ENCODE measurements at regions not wholly inside any gene's neighbourhood (a gene's known extent, or its start where the extent isn't known, plus 50 kb on each side); places are given as distances from the start of the nearest gene placed in this dataset.
"Not testable (repeated sequence)": the region's sequence is repeated elsewhere in the genome, so short reads cannot be mapped to it uniquely, and the experiment has no call there.

GRCh38 chr9:97248252-97248651, 59.2 kb upstream of the CCDC180 start:
- H3K4me3 ChIP-seq (ENCODE audit: low read depth, low read length); DNase-seq (ENCODE audit: low read depth, low spot score); POLR2A ChIA-PET: not testable (repeated sequence)
- CTCF ChIA-PET: interaction anchor here (1.1 kb wide), 1 partner anchor 10 kb away, joined by 3 read pairs; no protein-coding TSS in a partner anchor

- POLR2A ChIA-PET: no interaction called here
- CTCF ChIA-PET: interaction anchor here (1.3 kb wide), 1 partner anchor 387 kb away, joined by 3 read pairs; no protein-coding TSS in a partner anchor
- H3K4me3 ChIP-seq (ENCODE audit: low read depth, low read length): no peak overlapping the region
- no peak for DNase-seq (ENCODE audit: low read depth, low spot score)
- no peak for TF ChIP-seq CTCF (IDR thresholded peaks at IDR 0.05; ENCODE audit: insufficient read depth, low read length, missing control alignments)
Observed at GRCh38 chr9:97243606-97244005, 63.9 kb upstream of the CCDC180 start.

- POLR2A ChIA-PET; DNase-seq (ENCODE audit: low read depth, low spot score); H3K4me3 ChIP-seq (ENCODE audit: low read depth, low read length); CTCF ChIA-PET: not testable (repeated sequence)
Observed at GRCh38 chr9:97241430-97241829, 66.0 kb upstream of the CCDC180 start.

DNA sequence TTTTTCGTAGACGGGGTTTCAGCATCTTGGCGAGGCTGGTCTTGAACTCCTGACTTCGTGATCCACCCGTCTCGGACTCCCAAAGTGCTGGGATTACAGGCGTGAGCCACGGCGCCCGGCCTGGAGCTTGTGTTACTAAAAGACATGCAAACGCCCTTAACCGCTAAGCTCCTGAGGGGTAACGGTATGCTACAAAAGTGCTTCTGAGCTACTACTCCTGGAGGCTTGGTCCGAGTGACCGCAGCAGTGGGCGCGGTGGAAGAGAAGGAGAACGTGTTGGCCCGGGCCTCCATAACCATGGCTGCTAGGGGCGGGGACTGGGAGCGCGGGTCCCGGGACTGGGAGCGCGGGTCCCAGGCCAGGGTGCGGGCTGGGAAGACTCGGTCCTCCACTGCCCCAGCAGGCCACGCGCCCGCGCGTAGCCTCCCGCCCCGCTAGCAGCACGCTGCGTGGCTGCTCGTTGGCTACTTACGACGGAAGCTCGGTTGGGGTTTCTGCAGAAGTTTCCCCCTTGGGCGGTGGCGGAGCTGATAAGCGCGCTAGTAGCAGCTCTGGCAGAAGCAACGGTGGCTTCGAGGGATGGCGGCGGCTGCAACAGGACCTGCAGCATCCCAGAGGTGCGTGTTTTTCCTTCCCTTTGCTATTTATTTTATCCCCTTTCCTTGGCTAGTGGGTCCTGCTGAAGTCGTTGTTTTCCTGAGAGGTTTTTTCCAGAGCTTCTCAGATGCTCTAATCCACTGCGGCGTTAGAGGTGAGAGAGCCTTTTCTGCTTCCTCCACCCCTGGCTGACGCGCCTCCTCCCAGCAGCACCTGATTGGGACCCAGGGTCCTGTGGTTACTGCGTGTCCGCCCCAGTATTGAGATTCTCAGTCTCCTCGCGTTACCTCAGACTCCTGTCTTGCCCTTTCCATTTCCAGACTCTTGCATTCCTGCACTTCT, 69.2 kb upstream of the CCDC180 start:
- CTCF ChIA-PET: interaction anchor here (1.0 to 1.2 kb wide), 2 partner anchors 10 to 381 kb away, joined by 3 read pairs; no protein-coding TSS in a partner anchor
- POLR2A ChIA-PET: interaction anchor here (1.1 to 1.5 kb wide), 3 partner anchors 11 to 379 kb away, joined by 3 to 6 read pairs (median 4); no protein-coding TSS in a partner anchor

DNA sequence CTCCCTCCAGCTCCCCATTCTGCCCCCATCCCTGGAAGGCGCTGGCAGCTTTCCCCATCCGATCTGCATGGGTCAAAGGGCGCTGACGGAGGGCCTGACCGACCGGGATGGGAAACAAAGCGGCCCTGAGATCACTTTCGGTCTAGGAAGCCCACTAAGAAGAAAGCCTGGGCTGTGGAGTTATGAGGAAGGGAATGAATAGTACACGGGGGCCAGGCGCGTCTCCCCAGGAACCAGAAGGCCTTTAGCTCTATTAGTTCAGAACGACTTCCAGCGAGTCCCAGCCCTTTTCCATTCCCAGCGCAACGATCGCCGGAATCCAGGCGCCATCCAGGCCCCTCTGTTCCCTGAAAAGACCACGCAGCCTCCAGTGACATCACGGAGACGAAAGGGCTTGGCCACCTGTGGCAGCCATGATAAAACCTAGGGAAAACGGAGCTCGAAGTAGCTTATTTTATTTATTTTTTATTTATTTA, 70.1 kb upstream of the CCDC180 start:
- ChIA-PET CTCF (interaction anchor here (1.0 to 1.2 kb wide), 2 partner anchors 11 to 381 kb away, joined by 3 read pairs; no protein-coding TSS in a partner anchor), POLR2A (interaction anchor here (1.3 to 1.5 kb wide), 2 partner anchors 10 to 16 kb away, joined by 4 to 6 read pairs; no protein-coding TSS in a partner anchor)
- peak overlapping the region; percentile 68 for H3K4me3 ChIP-seq (ENCODE audit: low read depth, low read length)
- TF ChIP-seq CTCF (IDR thresholded peaks at IDR 0.05; ENCODE audit: insufficient read depth, low read length, missing control alignments): no peak
- no peak for DNase-seq (ENCODE audit: low read depth, low spot score)

More for the DNA sequence above, 69.2 kb upstream of the CCDC180 start:
- TF ChIP-seq CTCF (IDR thresholded peaks at IDR 0.05; ENCODE audit: insufficient read depth, low read length, missing control alignments): no peak
- no peak for DNase-seq (ENCODE audit: low read depth, low spot score)
- peak overlapping the region; percentile 68 for H3K4me3 ChIP-seq (ENCODE audit: low read depth, low read length)

- CTCF ChIA-PET; POLR2A ChIA-PET; H3K4me3 ChIP-seq (ENCODE audit: low read depth, low read length); DNase-seq (ENCODE audit: low read depth, low spot score): not testable (repeated sequence)
Observed at GRCh38 chr9:97233009-97233400, 74.5 kb upstream of the CCDC180 start.

GRCh38 chr9:97232060-97233008, 75.1 kb upstream of the CCDC180 start:
- CTCF ChIA-PET; H3K4me3 ChIP-seq (ENCODE audit: low read depth, low read length); DNase-seq (ENCODE audit: low read depth, low spot score); POLR2A ChIA-PET: not testable (repeated sequence)

GRCh38 chr9:97222393-97222792, 85.1 kb upstream of the CCDC180 start:
- H3K4me3 ChIP-seq (ENCODE audit: low read depth, low read length); CTCF ChIA-PET; DNase-seq (ENCODE audit: low read depth, low spot score): not testable (repeated sequence)
- POLR2A ChIA-PET: interaction anchor here (1.3 kb wide), 1 partner anchor 16 kb away, joined by 6 read pairs; no protein-coding TSS in a partner anchor

DNA sequence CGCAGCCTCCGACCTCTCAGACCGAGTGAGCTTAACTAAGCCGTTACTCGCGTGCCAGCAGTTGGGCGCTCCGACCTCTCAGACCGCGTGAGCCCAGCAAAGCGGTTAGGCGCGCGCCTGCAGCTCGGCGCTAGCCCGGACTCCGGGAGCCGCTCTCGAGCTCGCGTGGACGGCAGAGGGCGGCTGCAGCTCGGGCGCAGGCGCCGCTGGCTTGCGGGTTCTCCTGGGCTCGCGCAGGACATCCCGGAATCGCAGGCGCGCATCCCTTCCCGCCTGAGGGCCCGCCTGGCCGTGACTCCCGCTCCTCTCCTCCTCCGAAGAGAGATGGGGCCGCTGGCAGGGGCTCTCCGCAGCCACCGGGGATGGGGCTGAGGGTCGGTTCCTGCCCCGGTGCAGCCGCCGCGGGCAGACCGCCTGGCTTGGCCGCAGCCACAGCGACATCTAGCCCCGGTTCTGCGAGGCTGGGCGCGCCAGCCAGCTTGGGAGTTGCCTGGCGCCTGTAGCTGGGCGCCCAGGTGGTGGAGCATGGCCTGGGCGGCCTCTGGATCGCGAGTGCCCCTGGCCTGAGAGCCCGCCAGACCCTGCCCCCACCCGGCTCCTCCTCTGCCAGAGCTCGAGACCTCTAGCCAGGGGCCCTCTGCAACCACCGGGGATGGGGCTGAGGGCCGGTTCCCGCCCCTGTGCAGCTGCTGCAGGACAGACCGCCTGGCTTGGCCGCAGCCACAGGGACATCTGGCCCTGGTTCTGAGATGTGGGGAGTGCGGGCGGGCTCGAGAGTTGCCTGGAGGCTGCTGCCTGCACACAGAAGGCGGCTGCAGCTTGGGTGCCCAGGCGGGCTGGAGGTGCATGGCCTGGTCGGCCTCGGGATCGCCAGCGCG, 85.7 kb upstream of the CCDC180 start:
- CTCF ChIA-PET: interaction anchor here (1.1 kb wide), 1 partner anchor 365 kb away, joined by 5 read pairs; no protein-coding TSS in a partner anchor
- POLR2A ChIA-PET: interaction anchor here (1.3 kb wide), 1 partner anchor 16 kb away, joined by 6 read pairs; no protein-coding TSS in a partner anchor
- H3K4me3 ChIP-seq (ENCODE audit: low read depth, low read length): peak overlapping the region; percentile 29; the same call in 1 of the 2 replicates
- DNase-seq (ENCODE audit: low read depth, low spot score): not testable (repeated sequence)

All from AG04449 (cell line).